Endodermal cell (in vitro differentiated cells): ENCODE measurements at regions not wholly inside any gene's neighbourhood (a gene's known extent, or its start where the extent isn't known, plus 50 kb on each side); places are given as distances from the start of the nearest gene placed in this dataset.

Experiments used
- DNase-seq: peaks from one replicate; pipeline ENCODE4 v3.0.0-alpha.2; 2017
- H3K27ac ChIP-seq: 2 replicates; pipeline ENCODE4 v1.5.1; 2013; ENCODE audit warnings: mild to moderate bottlenecking, low read depth, low read length, moderate library complexity
- H3K27me3 ChIP-seq: 2 replicates; pipeline ENCODE4 v1.6.1; 2013; ENCODE audit warnings: mild to moderate bottlenecking, low read length, moderate library complexity; ENCODE audit not compliant: insufficient read depth, control insufficient read depth, poor library complexity, severe bottlenecking
- H3K36me3 ChIP-seq: 2 replicates; pipeline ENCODE4 v1.7.0; 2013; ENCODE audit warnings: mild to moderate bottlenecking, low read length, moderate library complexity; ENCODE audit not compliant: control insufficient read depth, insufficient read depth
- H3K4me1 ChIP-seq: one replicate; pipeline ENCODE4 v1.7.0; 2013; ENCODE audit warnings: low read length; ENCODE audit not compliant: control insufficient read depth, insufficient read depth
- H3K4me3 ChIP-seq: 2 replicates; pipeline ENCODE4 v1.5.1; 2013; ENCODE audit warnings: mild to moderate bottlenecking, low read length, moderate library complexity
- H3K9ac ChIP-seq: 2 replicates; pipeline ENCODE4 v1.6.1; 2013; ENCODE audit warnings: mild to moderate bottlenecking, low read length, moderate library complexity; ENCODE audit not compliant: poor library complexity, severe bottlenecking; ENCODE audit errors: extremely low read depth
- H3K9me3 ChIP-seq: 2 replicates; pipeline ENCODE4 v1.6.1; 2013; ENCODE audit warnings: mild to moderate bottlenecking, low read length, moderate library complexity; ENCODE audit not compliant: control insufficient read depth
- H3K27ac Mint-ChIP-seq: 2 replicates; pipeline ENCODE4 v1.8.0; 2020; ENCODE audit warnings: mixed read lengths
- H3K27me3 Mint-ChIP-seq: 2 replicates; pipeline ENCODE4 v1.8.0; 2021; ENCODE audit warnings: mild to moderate bottlenecking, mixed read lengths; ENCODE audit not compliant: insufficient read depth
- H3K36me3 Mint-ChIP-seq: 2 replicates; pipeline ENCODE4 v1.8.0; 2020; ENCODE audit warnings: low read depth, mixed read lengths
- H3K4me1 Mint-ChIP-seq: 2 replicates; pipeline ENCODE4 v1.8.0; 2020; ENCODE audit warnings: mixed read lengths
- H3K4me3 Mint-ChIP-seq: 2 replicates; pipeline ENCODE4 v1.8.0; 2020; ENCODE audit warnings: mild to moderate bottlenecking, moderate library complexity, mixed read lengths
- H3K9me3 Mint-ChIP-seq: 2 replicates; pipeline ENCODE4 v1.8.0; 2020; ENCODE audit warnings: mild to moderate bottlenecking, mixed read lengths
- WGBS, 2 experiments: methylation state at CpG; one replicate each; pipeline versions ENCODE4 v1.1.5 to v1.1.7; 2013; ENCODE audit warnings: missing lambda C conversion rate in 2 of 2, mixed read lengths in 1 of 2; ENCODE audit not compliant: insufficient coverage in 1 of 2, insufficient read length in 1 of 2; 5-methylcytosine and 5-hydroxymethylcytosine counted together
- TF ChIP-seq, protein P1 (sequence below): fragments of 200-600 bp; sonication (generic); conservative IDR thresholded peaks from 2 replicates; pipeline ENCODE4 v1.5.0; 2021; ENCODE audit warnings: antibody characterized with exemption, mild to moderate bottlenecking

DNA sequence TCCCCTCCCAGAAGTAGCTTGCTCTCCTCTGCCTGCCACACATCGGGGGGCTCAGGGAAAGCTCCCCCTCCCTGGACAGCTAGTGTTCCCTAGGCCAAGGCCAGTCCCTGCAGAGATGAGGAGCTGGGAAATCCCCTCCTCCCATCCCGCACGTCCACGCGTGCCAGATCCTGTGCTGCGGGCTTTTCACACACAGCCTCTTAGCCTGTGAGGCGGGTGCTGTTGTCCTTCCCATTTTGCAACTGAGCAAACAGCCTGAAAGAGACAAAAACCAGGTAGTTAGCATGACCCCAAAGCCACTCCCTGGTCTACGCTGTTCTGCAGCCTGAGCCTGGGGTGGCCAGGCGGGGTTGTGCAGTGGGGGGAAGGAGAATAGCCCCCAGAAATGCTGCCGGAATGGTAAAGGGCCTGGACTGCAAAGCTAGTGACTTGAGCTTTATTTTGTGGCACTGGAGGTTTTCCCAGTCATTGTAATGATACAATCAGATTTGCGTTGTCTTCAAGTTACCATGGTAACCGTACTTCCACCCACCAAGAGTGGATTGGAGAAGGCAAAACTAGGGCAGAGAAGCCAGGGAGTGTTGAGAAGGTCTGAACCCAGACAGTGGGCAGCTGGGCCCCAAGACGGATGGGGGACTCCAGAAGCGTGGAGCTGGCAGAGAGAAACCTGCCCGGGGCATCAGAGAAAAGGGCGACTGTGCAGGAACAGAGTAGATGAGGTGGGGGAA is 98.6 kb upstream of the KCTD7 start:
- DNase-seq: no peak
- H3K27ac ChIP-seq: peak overlapping the region; percentile 66
- peak overlapping the region; percentile 34 for H3K9ac ChIP-seq
- 89 to 93% methylated on average over 13 to 16 of the region's 16 CpGs for WGBS, 2 experiments
- TF ChIP-seq, protein P1, sequence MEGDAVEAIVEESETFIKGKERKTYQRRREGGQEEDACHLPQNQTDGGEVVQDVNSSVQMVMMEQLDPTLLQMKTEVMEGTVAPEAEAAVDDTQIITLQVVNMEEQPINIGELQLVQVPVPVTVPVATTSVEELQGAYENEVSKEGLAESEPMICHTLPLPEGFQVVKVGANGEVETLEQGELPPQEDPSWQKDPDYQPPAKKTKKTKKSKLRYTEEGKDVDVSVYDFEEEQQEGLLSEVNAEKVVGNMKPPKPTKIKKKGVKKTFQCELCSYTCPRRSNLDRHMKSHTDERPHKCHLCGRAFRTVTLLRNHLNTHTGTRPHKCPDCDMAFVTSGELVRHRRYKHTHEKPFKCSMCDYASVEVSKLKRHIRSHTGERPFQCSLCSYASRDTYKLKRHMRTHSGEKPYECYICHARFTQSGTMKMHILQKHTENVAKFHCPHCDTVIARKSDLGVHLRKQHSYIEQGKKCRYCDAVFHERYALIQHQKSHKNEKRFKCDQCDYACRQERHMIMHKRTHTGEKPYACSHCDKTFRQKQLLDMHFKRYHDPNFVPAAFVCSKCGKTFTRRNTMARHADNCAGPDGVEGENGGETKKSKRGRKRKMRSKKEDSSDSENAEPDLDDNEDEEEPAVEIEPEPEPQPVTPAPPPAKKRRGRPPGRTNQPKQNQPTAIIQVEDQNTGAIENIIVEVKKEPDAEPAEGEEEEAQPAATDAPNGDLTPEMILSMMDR: no peak
- H3K36me3 Mint-ChIP-seq: peaks cover 17% of the 10 kb centered on the region
- H3K27me3 Mint-ChIP-seq: peaks cover 2% of the 10 kb centered on the region
- no peaks in the 10 kb centered on the region for H3K27me3 ChIP-seq
- peak overlapping the region; percentile 32 for H3K27ac Mint-ChIP-seq
- no peak overlapping the region for H3K4me3 Mint-ChIP-seq
- no peaks in the 10 kb centered on the region for H3K9me3 Mint-ChIP-seq
- H3K4me1 ChIP-seq: no peaks in the 10 kb centered on the region
- no peaks in the 10 kb centered on the region for H3K36me3 ChIP-seq
- H3K4me3 ChIP-seq: no peak overlapping the region
- H3K4me1 Mint-ChIP-seq: no peaks in the 10 kb centered on the region
- no peaks in the 10 kb centered on the region for H3K9me3 ChIP-seq

DNA sequence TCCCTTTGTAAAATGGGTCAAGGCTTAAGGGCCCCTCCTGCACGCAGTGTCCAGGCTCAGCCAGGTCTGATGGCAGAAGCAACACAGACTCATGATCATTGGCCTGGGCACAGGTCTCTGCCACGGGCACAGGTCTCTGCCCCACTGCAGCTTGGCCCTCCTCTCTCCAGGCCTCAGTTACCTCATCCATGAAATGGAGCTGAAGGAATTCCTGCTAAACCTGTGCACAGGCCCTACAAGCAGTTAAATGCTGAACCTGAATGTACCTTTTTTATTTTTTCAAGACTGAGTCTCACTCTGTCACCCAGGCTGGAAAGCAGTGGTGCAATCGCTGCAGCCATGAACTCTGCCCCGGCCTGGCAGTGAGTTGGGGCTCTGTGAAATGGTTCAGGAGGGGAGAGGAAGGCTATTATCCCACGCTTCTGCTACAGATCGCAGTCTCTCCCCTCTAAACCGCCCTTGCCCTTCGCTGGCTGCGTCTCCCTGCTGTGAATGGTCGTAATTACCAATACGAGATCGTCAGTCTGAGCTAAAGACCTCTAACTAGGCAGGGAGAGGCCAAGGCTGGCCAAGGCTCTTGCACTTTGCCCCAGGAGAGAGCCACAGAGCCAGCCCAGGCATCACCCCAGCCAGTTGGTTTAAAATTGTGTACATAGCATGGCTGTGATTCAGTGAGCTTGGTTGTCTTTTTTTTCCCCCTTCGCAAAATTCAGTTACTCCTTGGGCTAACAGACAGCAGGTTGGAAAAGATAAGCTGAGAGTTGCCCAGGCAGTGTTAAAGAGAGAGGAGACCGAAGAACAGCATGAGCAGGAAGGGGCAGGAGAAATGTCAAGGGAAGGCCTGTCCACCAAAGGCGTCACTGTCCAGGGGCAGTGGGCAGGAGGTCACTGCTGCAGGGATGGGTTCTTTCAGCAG is 93.0 kb upstream of the KCTD7 start:
- H3K27me3 ChIP-seq: no peaks in the 10 kb centered on the region
- peaks cover 13% of the 10 kb centered on the region for H3K36me3 Mint-ChIP-seq
- H3K27ac ChIP-seq: no peak overlapping the region
- DNase-seq: no peak
- H3K4me3 ChIP-seq: no peak overlapping the region
- H3K27ac Mint-ChIP-seq: peak overlapping the region; percentile 63
- WGBS, 2 experiments: 89 to 94% methylated on average over 11 to 15 of the region's 15 CpGs
- no peaks in the 10 kb centered on the region for H3K9me3 Mint-ChIP-seq
- H3K4me3 Mint-ChIP-seq: no peak overlapping the region
- no peaks in the 10 kb centered on the region for H3K9me3 ChIP-seq
- no peaks in the 10 kb centered on the region for H3K36me3 ChIP-seq
- H3K4me1 ChIP-seq: peaks cover 7% of the 10 kb centered on the region
- no peaks in the 10 kb centered on the region for H3K27me3 Mint-ChIP-seq
- H3K9ac ChIP-seq: no peak overlapping the region
- TF ChIP-seq, protein P1: no peak
- peaks cover 20% of the 10 kb centered on the region for H3K4me1 Mint-ChIP-seq

DNA sequence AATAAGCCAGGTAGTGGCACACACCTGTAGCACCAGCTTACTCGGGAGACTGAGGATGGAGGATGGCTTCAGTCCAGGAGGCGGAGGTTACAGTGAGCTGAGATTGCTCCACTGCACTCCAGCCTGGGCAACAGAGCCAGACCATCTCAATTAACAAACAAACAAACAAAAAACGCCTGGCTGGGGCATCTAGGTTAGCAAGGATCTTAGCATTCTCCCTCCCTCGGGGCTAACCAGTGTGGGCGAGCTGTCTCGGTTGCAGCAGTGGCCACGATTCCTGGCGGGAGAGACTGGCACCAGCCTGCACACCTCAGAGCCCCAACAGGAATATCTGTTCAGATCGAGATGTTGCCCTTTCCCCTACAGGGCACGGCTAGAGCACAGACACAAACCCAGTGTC is 91.3 kb upstream of the KCTD7 start:
- Mint-ChIP-seq H3K4me3 (no peak overlapping the region), H3K27me3 (no peaks in the 10 kb centered on the region), H3K36me3 (peaks cover 19% of the 10 kb centered on the region), H3K9me3 (no peaks in the 10 kb centered on the region), H3K4me1 (peaks cover 20% of the 10 kb centered on the region), H3K27ac (peak overlapping the region; percentile 7)
- Histone ChIP-seq H3K27me3 (no peaks in the 10 kb centered on the region), H3K36me3 (peaks cover 6% of the 10 kb centered on the region), H3K9me3 (no peaks in the 10 kb centered on the region), H3K9ac (no peak overlapping the region), H3K4me3 (no peak overlapping the region), H3K4me1 (peaks cover 7% of the 10 kb centered on the region), H3K27ac (no peak overlapping the region)
- DNase-seq: no peak
- 94 to 99% methylated on average over 8 to 10 of the region's 10 CpGs for WGBS, 2 experiments
- TF ChIP-seq, protein P1: no peak
